Heart left ventricle (tissue), 13 donors: ENCODE measurements at regions not wholly inside any gene's neighbourhood (a gene's known extent, or its start where the extent isn't known, plus 50 kb on each side); places are given as distances from the start of the nearest gene placed in this dataset.

Source experiments
- POLR2A ChIP-seq, 2 donors: fragments of 450-650 bp; IDR thresholded peaks; one replicate each; pipeline ENCODE4 v1.6.1; 2017; ENCODE audit warnings: antibody characterized with exemption in 2 of 2, mild to moderate bottlenecking in 2 of 2, moderate library complexity in 2 of 2
- TF ChIP-seq, protein P1 (sequence below), 12 donors: fragments of 200-600 bp; sonication (generic) in 4 of 12; IDR thresholded peaks; one replicate each; pipeline versions ENCODE4 v1.5.0 to v1.8.0; 2018 to 2022; ENCODE audit warnings: antibody characterized with exemption in 12 of 12, mild to moderate bottlenecking in 5 of 12
- donor health status: ischemic (EF 13 %, LVEDD 7.1; RV severe dilation, severe dysfunction).
- donor health status: DM: no; HTN: yes; CAD: no.
- donor health status: DM: no; HTN: no; CAD: no.
- donor health status: ischemic (EF 25% LVEDD 6.9; RV normal size, moderate dysfunction).
- donor health status: ischemic (EF 25% LVEDD 5.7; RV mildly dilated, moderate dysfunction).
- donor health status: ischemic (EF 35%, LVEDD 5.7; RV mildly dilated, moderate dysfunction).
- donor health status: nonischemic (EF 11% LVEDD 7.7; RV severe dilation, severe dysfunction).
- donor health status: DM: yes; HTN: yes; CAD: no.
- donor health status: PGD.
- donor health status: ischemic (EF 29% LVEDD 5.4; RV normal size, mild dysfunction).
- donor health status: nonischemic (EF 23%, LVEDD 6.1; RV moderate dilation, normal function).

GRCh38 chr4:131367441-131367840, 1781.7 kb upstream of the PCDH10 start:
- TF ChIP-seq, protein P1, sequence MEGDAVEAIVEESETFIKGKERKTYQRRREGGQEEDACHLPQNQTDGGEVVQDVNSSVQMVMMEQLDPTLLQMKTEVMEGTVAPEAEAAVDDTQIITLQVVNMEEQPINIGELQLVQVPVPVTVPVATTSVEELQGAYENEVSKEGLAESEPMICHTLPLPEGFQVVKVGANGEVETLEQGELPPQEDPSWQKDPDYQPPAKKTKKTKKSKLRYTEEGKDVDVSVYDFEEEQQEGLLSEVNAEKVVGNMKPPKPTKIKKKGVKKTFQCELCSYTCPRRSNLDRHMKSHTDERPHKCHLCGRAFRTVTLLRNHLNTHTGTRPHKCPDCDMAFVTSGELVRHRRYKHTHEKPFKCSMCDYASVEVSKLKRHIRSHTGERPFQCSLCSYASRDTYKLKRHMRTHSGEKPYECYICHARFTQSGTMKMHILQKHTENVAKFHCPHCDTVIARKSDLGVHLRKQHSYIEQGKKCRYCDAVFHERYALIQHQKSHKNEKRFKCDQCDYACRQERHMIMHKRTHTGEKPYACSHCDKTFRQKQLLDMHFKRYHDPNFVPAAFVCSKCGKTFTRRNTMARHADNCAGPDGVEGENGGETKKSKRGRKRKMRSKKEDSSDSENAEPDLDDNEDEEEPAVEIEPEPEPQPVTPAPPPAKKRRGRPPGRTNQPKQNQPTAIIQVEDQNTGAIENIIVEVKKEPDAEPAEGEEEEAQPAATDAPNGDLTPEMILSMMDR (IDR thresholded peaks at IDR 0.05), result no peak
- no peak for TF ChIP-seq POLR2A (IDR thresholded peaks at IDR 0.05)
